ENCODE measurements at regions not wholly inside any gene's neighbourhood (a gene's known extent, or its start where the extent isn't known, plus 50 kb on each side); places are given as distances from the start of the nearest gene placed in this dataset.

GRCh38 chr11:109173504-109173903 lies 248.5 kb upstream of the C11orf87 start:
- DNase-seq = no peak

GRCh38 chr11:109184376-109184775 lies 237.6 kb upstream of the C11orf87 start:
- DNase-seq = no peak

- DNase-seq = no peak
These were observed 229.1 kb upstream of the C11orf87 start for GRCh38 chr11:109192864-109193263.

GRCh38 chr11:109193880-109194279 lies 228.1 kb upstream of the C11orf87 start:
- no peak for DNase-seq

- DNase-seq = no peak
These were observed 226.0 kb upstream of the C11orf87 start for GRCh38 chr11:109196016-109196415.

GRCh38 chr11:109197656-109198055 lies 224.3 kb upstream of the C11orf87 start:
- no peak for DNase-seq

- DNase-seq = no peak
These were observed 218.8 kb upstream of the C11orf87 start for GRCh38 chr11:109203176-109203575.

- DNase-seq = no peak
These were observed 216.7 kb upstream of the C11orf87 start for GRCh38 chr11:109205312-109205711.

- no peak for DNase-seq
These were observed 213.9 kb upstream of the C11orf87 start for GRCh38 chr11:109208121-109208520.

- no peak for DNase-seq
These were observed 212.4 kb upstream of the C11orf87 start for GRCh38 chr11:109209572-109209971.

- no peak for DNase-seq
These were observed 200.8 kb upstream of the C11orf87 start for GRCh38 chr11:109221190-109221589.

- no peak for DNase-seq
These were observed 199.2 kb upstream of the C11orf87 start for GRCh38 chr11:109222761-109223160.

- no peak for DNase-seq
These were observed 198.5 kb upstream of the C11orf87 start for GRCh38 chr11:109223451-109223850.

- DNase-seq = no peak
These were observed 192.3 kb upstream of the C11orf87 start for GRCh38 chr11:109229682-109230081.

- DNase-seq = no peak
These were observed 185.8 kb upstream of the C11orf87 start for GRCh38 chr11:109236188-109236587.

- no peak for DNase-seq
These were observed 185.3 kb upstream of the C11orf87 start for GRCh38 chr11:109236696-109237095.

GRCh38 chr11:109237636-109238035 lies 184.4 kb upstream of the C11orf87 start:
- DNase-seq = no peak

GRCh38 chr11:109241988-109242536 lies 179.9 kb upstream of the C11orf87 start:
- no peak for DNase-seq

- DNase-seq = no peak
These were observed 174.9 kb upstream of the C11orf87 start for GRCh38 chr11:109247071-109247470.

- DNase-seq = no peak
These were observed 172.4 kb upstream of the C11orf87 start for GRCh38 chr11:109249597-109249996.

- no peak for DNase-seq
These were observed 170.8 kb upstream of the C11orf87 start for GRCh38 chr11:109251230-109251629.

GRCh38 chr11:109264128-109264527 lies 157.9 kb upstream of the C11orf87 start:
- no peak for DNase-seq

- no peak for DNase-seq
These were observed 154.5 kb upstream of the C11orf87 start for GRCh38 chr11:109267293-109268095.

- no peak for DNase-seq
These were observed 146.1 kb upstream of the C11orf87 start for GRCh38 chr11:109275931-109276330.

- no peak for DNase-seq
These were observed 136.5 kb upstream of the C11orf87 start for GRCh38 chr11:109285465-109285864.

All from NCI-H146 (cell line).